Fibroblast of mammary gland (primary cell): ENCODE measurements at regions not wholly inside any gene's neighbourhood (a gene's known extent, or its start where the extent isn't known, plus 50 kb on each side); places are given as distances from the start of the nearest gene placed in this dataset.

Source experiments
- DNase-seq: peaks from one replicate; pipeline ENCODE4 v3.0.0-alpha.2; 2010; ENCODE audit warnings: low read depth
- H3K4me3 ChIP-seq: 2 replicates; pipeline ENCODE4 v1.5.1; 2011; ENCODE audit warnings: low read depth, mild to moderate bottlenecking, low read length, moderate library complexity; ENCODE audit not compliant: control insufficient read depth
- TF ChIP-seq, protein P1 (sequence below): conservative IDR thresholded peaks from 2 replicates; pipeline ENCODE4 v1.5.1; 2011; ENCODE audit warnings: low read depth, low read length, inconsistent platforms; ENCODE audit not compliant: control insufficient read depth, insufficient read depth

DNA sequence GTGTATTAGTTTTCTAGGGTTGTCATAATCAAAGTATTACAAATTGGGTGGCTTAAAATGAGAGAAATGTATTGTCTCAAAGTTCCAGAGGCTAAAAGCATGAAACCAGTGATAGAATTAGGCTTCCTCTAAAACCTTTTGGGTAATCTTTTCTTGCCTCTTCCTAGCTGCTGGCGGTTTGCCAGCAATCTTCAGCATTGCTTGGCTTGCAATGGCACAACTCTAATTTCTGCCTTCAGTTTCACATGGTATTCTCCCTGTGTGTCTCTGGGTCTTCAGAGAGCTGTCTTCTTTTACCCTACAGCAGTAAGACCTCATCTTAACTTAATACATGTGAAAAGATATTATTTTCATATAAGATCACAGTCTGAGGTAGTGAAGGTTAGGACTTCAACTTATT is 479.1 kb upstream of the GJE1 start:
- DNase-seq, result peak; percentile 2

DNA sequence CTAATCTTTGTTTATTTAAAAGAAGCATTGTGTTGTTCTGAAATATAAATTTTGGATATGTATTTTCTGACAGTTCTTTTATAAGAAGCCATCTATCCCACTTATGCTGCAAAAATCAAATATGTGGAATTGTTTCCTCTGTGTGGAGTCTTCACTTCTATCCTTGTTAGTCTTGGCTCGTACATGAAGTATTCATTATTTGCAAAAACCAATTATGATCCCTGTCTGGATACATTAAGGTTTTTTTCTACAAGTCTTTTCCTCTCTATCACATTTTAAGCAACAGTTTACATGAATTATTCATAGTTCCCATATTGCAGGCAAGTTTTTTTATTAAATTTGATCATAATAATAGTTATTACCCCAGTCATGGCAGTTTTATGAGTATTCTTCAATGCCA is 490.8 kb upstream of the GJE1 start:
- no peak for DNase-seq
- TF ChIP-seq, protein P1, sequence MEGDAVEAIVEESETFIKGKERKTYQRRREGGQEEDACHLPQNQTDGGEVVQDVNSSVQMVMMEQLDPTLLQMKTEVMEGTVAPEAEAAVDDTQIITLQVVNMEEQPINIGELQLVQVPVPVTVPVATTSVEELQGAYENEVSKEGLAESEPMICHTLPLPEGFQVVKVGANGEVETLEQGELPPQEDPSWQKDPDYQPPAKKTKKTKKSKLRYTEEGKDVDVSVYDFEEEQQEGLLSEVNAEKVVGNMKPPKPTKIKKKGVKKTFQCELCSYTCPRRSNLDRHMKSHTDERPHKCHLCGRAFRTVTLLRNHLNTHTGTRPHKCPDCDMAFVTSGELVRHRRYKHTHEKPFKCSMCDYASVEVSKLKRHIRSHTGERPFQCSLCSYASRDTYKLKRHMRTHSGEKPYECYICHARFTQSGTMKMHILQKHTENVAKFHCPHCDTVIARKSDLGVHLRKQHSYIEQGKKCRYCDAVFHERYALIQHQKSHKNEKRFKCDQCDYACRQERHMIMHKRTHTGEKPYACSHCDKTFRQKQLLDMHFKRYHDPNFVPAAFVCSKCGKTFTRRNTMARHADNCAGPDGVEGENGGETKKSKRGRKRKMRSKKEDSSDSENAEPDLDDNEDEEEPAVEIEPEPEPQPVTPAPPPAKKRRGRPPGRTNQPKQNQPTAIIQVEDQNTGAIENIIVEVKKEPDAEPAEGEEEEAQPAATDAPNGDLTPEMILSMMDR, result no peak
- no peak overlapping the region for H3K4me3 ChIP-seq

More for the DNA sequence above, 479.1 kb upstream of the GJE1 start:
- no peak overlapping the region for H3K4me3 ChIP-seq
- TF ChIP-seq, protein P1, result no peak

DNA sequence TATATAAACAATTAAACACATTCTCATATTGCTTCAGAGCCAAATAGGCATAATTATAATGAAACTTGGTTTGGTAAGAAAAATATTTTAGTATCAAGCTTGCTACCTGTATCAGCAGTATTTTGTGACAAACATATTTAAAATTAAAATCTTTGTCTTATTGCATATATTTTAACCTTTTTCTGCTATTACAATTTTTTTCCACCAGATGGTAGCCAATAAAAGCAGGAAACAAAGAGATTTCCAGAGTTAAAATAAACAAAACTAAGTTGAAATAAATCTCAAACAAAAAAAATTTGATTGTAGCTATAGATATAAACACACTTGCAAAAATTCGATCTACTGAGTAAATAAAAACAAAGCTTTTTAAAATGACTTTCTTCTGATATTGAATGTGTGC is 491.3 kb upstream of the GJE1 start:
- TF ChIP-seq, protein P1, result no peak
- no peak overlapping the region for H3K4me3 ChIP-seq
- DNase-seq, result no peak

DNA sequence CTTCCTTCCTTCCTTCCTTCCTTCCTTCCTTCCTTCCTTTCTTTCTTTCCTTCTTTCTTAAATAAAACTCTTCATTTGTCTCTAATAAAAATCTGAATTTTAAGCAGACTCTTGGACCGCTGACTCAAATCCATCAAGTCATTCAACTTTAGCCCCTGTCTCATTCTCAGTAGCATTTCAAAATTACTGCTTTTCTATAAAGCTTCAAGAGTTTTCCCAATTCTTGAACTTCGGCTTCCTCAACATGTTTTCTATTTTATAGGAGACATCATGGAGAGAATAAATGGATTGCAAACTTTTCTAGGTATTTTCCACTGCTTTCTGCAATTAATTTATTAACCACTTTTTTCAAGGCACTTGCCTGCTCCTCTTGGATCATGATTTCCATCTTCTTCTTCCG is 497.1 kb upstream of the GJE1 start:
- DNase-seq, result no peak
- TF ChIP-seq, protein P1, result no peak
- H3K4me3 ChIP-seq, result no peak overlapping the region

DNA sequence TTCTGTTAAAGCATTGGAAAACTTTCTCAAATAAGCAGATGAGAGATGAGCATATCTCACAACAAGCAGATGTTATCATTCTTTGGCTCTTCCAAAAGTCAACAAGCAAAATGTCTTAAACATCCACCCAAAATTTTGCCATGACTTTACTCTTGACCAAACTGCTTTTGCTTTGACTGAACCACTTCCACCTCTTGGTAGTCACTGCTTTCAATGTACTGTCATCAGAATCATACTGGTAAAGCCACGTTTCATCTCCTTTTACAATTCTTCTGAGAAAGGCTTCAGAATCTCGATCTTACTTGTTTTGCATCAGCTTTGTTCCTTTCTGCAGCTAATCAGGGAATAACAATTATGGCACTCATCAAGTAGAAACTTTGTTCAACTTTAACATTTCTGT is 498.5 kb upstream of the GJE1 start:
- TF ChIP-seq, protein P1, result no peak
- H3K4me3 ChIP-seq, result no peak overlapping the region
- no peak for DNase-seq

DNA sequence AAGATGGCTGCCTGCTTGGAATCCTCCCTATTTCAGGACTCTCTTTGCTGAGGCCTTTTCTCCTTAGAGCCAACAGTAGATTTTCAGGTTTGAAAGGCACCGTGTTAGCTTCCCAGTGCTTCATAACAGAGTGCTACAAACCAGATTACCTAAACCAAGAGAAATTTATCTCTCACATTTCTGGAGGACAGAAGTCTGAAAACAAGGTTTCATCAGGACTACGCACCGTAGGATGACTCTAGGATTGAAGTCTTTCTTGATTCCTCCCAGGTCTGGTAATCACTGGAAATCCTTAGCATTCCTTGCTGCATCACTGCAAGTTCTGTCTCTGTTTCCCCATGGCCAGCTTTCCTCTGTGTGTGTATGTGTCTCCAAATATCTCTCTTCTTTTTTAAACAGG is 508.4 kb upstream of the GJE1 start:
- H3K4me3 ChIP-seq, result no peak overlapping the region
- TF ChIP-seq, protein P1, result no peak
- DNase-seq, result no peak

DNA sequence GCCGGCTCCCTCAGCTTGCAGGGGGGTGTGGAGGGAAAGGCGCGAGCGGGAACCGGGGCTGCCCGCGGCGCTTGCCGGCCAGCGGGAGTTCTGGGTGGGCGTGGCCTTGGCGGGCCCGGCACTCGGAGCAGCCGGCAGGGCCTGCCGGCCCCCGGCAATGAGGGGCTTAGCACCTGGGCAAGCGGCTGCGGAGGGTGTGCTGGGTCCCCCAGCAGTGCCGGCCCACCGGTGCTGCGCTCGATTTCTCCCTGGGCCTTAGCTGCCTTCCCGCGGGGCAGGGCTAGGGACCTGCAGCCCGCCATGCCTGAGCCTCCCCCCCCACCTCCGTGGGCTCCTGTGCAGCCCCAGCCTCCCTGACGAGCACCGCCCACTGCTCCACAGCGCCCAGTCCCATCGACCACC is 514.5 kb upstream of the GJE1 start:
- DNase-seq, result no peak
- no peak overlapping the region for H3K4me3 ChIP-seq
- TF ChIP-seq, protein P1, result no peak
